Stimulated activated CD4-positive, alpha-beta T cell treated with anti-CD3 and anti-CD28 coated beads, Interleukin-12 subunit alpha, Interleukin-12 subunit beta, amount 100 ng/mL, for 24 hours (primary cell): ENCODE measurements at regions not wholly inside any gene's neighbourhood (a gene's known extent, or its start where the extent isn't known, plus 50 kb on each side); places are given as distances from the start of the nearest gene placed in this dataset.

Experiments used
- DNase-seq, 2 experiments: peaks; one replicate each; pipeline ENCODE4 v3.0.0-alpha.2; 2020; ENCODE audit warnings: low read depth in 2 of 2

DNA sequence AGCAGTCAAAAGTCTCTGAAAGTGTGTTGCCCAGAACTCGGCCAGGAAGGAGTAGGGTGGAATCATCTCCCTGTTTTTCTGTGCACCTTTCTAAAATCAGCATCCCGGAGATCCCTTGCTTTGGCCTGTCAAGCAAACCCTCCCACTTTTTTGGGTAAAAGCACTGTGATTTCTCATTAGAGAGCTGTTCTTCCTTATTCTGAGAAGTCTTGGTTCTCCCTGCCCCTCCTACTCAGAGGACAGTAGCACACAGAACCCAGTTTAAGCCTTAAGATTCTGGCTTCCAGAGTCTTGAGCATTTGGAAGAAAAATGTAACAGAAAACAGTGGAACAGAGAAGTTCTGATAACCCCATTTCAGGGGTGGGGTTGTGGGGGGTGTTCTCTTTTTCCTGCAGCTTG, 52.6 kb upstream of the KATNAL1 start:
- no peak for DNase-seq

DNA sequence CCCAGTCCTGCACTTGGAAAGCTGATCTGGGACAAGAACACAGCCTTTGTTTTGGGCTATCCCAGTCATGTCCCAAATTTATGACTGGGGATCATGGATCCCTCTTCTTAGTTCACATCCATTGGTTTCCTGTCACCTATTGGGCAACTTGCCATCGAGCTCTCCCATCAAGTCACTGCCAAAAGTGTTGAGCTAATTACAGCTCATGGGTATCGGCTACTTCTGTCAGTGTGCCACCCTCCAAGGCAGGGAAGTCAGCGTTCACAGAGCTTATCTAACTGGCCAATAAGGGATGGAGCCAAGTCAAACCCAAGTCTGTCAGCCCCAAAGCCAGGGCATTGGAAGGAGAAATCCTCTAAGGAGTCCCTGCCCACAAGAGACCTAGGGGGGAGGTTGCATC, 53.2 kb upstream of the KATNAL1 start:
- no peak for DNase-seq

DNA sequence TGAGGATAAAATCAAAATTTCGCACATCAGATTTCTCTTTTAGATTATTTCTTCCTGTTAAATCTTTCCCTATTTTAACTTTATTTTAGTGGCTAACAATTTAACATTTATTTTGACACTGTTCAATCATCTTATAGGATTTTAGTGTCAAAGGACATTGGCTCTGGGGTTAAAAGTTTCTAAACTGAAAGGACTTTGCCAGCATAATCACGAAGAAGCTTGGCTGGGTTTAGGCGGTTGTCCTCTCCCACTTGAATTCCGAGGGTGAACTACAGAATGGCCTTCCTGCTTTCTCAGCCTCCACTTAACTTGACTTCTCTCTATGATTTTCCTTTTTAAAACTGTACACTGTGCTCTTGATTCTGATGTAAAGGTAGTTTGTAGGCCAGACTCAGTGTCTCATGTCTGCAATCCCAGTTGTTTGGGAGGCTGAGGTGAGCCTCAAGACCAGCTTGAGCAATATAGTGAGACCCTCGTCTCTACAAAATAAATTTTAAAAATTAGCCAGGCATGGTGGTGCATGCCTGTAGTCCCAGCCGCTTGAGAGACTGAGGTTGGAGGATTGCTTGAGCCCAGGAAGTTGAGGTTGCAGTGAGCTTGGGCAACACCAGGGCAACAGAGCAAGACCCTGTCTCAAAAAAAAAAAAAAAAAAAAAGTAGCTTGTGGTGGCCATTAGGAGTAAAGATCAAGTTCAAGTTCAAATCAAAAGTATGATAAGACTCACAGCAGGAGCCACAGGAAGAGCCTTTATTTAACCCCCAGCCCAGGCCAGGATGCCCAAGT, 54.8 kb upstream of the KATNAL1 start:
- DNase-seq = no peak

DNA sequence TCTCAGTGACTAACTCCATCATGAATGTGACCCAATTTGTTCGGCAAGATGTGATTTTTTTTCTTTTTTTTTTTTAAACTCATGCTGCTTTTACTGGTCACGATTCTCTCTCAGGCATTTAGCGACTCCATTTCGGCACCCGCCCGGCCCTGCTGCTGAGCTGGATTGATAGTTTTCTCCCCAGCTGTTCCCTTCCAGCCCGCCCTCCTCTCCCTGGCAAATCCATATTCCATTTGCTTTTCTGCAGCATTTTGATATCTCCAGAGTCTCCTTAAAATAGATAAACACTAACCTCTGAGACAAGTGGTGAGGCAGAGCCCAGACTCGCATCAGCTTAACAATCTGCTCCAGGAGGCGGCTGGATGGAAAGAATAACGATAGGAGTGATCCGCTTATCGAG, 55.5 kb upstream of the KATNAL1 start:
- DNase-seq = no peak

DNA sequence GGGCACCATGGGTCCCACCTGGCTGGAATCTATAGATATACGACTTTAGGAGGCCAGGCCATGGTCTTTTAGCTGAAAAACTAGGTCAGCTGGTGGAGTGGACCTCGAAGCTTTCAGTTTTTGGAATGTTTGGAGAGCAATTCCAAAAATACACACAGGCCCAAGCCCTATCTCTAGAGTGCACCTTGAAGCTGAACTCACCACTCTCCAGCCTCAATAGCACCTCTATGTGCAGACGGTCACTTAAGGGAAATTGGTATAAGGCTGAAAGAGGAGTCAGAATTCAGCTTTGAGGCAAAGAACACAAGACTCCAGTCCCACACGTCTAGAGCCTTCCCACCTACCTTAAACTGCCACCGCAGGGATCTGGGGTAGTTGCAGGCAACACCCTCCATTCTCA, 56.4 kb upstream of the KATNAL1 start:
- DNase-seq = no peak

DNA sequence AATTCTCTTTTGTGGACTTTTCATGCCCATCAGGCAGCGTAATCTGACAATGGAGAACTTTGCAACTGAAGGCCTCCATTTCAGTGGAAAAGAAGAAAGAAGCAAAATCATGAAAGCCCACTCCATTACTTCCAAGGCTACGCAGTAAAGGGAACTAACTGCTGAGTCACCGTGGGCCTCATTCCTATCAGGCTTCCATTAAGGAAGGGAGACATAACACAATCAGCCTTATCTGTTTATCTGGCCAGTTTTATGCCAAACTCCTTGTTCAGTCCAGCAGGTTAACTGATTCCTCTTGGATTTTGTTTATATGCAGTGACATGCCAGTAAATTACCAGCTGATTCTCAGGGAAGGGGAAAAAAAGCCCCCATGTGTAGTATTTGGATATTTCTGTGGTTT, 56.8 kb upstream of the KATNAL1 start:
- no peak for DNase-seq

DNA sequence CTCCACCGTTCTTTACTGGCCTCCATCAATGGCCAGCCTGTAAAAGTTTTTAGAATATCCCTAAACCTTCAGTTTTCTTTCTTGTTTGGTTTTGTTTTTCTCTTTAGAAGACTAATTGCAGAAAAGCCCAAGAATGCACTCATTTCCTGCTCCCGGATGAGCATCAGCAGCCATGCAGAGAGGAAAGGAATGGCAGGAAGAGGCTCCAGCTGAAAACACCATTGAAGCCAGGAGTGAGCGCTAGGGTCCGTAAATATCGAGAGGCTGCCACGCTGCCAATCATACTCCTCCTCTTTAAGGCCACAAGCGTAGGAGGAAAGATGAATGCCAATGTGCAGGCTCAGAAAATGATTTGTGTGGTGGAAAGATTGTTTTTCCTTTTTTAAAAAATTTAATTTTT, 57.4 kb upstream of the UBE2L5 start:
- no peak for DNase-seq

DNA sequence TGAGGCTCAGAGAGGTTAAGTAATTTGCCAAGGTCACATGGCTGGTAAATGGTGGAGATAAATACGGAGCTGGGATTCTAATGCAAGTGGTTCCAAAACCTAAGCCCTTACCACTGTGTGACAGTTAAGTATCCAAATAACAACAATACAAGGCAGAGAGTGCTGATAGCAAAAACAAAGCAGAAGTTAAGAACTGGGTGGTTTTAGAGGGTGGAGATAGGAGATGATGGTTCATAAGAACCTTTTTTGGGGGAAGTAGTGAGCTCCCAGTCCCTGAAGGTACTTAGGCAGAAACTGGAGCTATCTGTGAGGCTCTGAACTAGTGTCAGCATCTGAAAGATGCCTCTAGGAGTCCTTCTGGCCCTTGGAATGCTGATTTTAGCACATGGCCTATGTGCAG, 56.2 kb upstream of the UBE2L5 start:
- DNase-seq = no peak

DNA sequence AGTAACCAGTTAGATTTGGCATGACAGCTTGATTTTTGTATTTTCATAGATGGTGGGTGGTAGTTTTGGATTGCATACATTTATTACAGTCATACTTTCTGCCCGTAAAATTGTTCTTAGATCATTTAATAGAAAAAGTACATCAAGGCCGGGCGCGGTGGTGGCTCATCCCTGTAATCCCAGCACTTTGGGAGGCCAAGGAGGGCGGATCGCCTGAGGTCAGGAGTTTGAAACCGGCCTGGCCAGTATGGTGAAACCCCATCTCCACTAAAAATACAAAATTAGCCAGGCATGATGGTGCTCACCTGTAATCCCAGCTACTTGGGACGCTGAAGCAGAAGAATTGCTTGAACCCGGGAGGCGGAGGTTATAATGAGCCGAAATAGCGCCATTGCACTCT, 55.0 kb upstream of the UBE2L5 start:
- DNase-seq = no peak

DNA sequence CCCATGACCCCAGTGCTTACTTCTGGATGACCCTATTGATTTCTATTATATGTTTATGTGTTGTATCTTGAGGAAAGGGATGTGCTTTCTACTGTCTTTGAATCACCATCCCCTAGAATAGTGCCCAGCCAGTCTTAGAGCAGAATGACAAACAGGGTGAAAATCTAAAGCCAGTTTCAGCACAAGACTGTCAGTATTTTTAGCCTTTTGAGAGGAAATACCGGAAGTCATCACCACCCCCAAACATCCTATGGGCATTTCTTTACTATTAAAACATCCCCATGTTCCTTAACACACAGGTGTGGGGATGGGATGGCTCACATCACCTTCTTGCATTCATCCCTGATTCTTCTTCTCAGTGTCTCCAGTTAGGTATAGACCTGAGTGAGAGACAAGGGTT, 52.1 kb upstream of the UBE2L5 start:
- no peak for DNase-seq

DNA sequence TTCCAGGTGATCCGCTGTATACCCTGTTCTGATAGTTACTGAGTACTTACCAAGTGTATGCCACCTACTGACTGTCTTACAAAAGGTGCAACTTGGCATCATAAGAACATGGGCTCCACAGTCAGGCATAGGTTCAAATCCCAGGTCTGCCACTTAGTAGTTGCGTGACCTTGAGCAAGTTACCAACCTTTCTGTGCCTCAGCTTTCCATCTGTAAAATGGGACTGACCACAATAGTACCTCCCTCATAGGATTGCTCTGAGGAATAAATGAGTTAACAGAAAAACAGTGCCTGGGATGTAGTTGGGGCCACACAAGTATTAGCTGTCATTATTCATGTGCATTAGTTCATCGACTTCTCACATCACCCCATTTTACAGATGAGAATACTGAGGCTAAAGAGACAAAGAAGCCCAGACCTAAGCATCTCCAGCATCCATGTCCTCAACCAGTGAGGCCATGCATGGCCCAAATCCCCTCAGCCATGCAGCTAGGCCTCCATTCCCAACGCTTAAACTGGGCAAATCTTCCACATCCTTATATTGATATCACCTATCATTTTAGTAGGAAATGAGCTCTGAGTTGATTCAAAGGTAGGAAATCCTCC, 51.3 kb upstream of the UBE2L5 start:
- no peak for DNase-seq

DNA sequence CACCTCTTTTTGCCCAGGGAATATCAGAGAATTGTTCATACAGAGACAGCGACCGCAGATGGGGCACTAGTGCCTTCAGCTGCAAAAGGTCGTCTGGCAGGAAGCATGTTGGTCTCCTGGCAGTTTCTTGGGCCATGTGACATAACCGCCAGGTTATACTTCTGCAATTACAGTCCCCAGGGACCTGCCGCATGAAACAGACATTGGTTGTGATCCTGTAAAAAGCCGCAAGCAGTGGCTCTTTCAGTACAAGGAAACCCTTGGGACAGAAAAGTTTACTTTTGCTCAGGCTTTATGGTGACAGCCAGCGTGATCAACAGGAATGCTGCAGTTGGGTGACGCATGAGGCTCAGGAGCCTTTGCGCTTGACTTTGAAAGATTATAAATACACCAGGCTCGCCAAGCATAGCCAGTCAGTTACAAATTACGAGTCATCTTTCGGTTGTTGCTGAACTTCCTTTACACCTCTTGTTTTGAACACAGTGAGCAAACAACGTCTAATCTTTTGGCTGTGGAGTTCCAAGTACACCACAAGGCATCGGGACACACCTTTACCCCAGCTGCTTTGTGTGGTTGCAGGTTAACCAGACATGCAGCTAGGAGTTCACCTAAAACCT, 50.5 kb upstream of the UBE2L5 start:
- DNase-seq = peak in 1 of 2 experiments; percentile 24
